ENCODE measurements at regions not wholly inside any gene's neighbourhood (a gene's known extent, or its start where the extent isn't known, plus 50 kb on each side); places are given as distances from the start of the nearest gene placed in this dataset.

DNA sequence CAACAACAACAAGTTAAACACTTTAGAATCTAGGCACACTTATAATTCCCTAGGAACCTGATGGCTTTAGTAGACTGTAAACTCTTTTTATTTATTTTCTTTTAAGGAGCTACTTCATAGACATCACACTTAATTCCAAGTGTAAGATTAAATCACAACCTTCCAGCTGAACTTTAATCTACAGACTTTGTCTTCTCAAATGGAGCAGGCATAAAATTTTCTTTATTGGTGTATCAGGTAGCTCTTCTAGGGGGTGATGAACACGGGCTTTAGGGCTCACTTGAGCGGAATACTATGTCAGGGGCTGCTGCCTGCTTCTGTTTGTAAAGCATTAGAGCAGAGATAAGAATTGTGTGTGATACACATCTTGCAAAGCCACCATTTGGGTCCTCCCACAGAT lies 525.8 kb upstream of the FAT3 start:
- no peak overlapping the region for H3K4me3 Mint-ChIP-seq
- H3K4me1 Mint-ChIP-seq (ENCODE audit: low read depth): no peaks in the 10 kb centered on the region
- no peaks in the 10 kb centered on the region for H3K36me3 Mint-ChIP-seq (ENCODE audit: insufficient read depth)
- ATAC-seq: no peak
- H3K9me3 Mint-ChIP-seq: peaks cover 6% of the 10 kb centered on the region
- H3K27me3 Mint-ChIP-seq (ENCODE audit: low read depth): no peaks in the 10 kb centered on the region
- no peak for DNase-seq

DNA sequence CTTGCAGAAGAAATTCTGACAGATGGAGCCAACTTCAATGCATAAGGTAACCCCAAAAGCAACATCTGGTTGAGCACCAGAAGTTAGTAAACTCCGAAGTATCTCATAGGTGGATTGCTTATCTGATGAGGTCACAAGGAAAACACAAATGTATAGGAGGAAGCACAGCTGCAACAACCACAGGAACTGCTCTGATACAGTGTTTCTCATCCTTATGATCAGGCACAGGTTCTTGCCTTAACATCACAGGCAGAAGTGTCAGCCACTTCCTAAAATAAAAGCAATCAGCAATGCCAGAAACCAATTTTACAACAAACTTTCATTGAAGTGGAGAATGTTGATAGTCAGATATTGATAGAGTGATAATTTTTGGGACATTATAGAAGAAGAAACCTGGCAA lies 530.3 kb upstream of the FAT3 start:
- ATAC-seq (no peak), DNase-seq (no peak)
- H3K4me3 Mint-ChIP-seq: no peak overlapping the region
- no peaks in the 10 kb centered on the region for H3K36me3 Mint-ChIP-seq (ENCODE audit: insufficient read depth)
- H3K4me1 Mint-ChIP-seq (ENCODE audit: low read depth): no peaks in the 10 kb centered on the region
- peaks cover 7% of the 10 kb centered on the region for H3K9me3 Mint-ChIP-seq
- H3K27me3 Mint-ChIP-seq (ENCODE audit: low read depth): no peaks in the 10 kb centered on the region

DNA sequence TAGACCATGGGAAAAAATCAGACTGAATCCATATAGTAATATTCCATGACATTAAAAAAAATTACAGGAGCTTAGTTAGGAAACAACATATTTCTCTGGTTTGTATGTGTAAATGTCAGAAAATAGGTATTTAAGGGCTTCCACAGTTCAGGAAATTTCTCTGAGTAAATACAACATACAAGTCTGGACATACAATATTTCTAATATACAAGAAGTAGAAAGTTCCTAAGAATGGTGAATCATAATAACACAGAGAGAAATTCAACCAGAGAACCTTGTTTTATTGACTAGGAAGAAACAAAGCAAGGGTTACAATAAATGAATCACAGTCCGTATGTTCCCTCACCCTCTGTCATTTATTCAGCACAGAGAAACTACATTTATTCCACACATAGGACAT lies 532.7 kb upstream of the FAT3 start:
- DNase-seq: no peak
- Mint-ChIP-seq H3K4me1 (ENCODE audit: low read depth) (no peaks in the 10 kb centered on the region), H3K9me3 (peaks cover 10% of the 10 kb centered on the region), H3K36me3 (ENCODE audit: insufficient read depth) (no peaks in the 10 kb centered on the region), H3K27me3 (ENCODE audit: low read depth) (no peaks in the 10 kb centered on the region), H3K4me3 (no peak overlapping the region)
- no peak for ATAC-seq

DNA sequence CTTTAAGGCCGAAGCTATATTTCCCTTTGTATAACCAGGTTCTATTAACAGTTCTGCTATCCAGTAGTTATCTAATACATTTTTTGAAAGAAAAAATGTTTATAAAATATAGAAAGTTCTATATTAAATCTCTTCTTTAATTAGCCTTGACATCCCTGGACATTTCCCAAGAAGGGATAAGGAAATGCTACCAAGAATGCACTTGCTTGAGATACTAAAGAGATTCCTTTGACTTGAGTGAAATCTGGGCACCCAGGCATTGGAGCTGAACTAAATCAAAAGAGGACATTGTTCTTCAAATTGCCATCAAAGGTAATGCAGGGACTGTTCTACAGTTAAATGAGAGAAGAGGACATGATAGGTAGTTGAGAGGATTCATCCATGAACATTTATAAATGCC lies 535.9 kb upstream of the FAT3 start:
- Mint-ChIP-seq H3K27me3 (ENCODE audit: low read depth) (no peaks in the 10 kb centered on the region), H3K4me3 (no peak overlapping the region), H3K4me1 (ENCODE audit: low read depth) (no peaks in the 10 kb centered on the region), H3K9me3 (peaks cover 8% of the 10 kb centered on the region), H3K36me3 (ENCODE audit: insufficient read depth) (no peaks in the 10 kb centered on the region)
- ATAC-seq (no peak), DNase-seq (no peak)

DNA sequence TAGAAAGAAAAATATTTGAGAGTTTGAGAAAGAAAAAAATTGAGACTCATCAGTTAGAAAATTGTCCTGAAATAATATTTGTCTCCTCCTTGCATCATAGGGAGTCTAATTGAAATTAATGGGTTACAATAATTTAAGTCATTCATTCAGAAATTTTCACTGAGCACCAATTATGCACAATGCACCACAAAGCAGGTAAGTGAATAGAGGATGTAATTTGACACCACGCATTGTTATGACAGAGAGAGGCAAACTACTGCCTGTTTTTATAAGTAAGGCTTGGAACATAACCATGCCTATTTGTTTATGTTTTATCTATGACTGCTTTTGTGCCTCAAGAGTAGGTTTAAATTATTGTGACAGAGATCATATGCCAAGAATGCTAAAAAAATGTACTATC lies 537.9 kb upstream of the FAT3 start:
- Mint-ChIP-seq H3K4me3 (no peak overlapping the region), H3K27me3 (ENCODE audit: low read depth) (no peaks in the 10 kb centered on the region), H3K4me1 (ENCODE audit: low read depth) (no peaks in the 10 kb centered on the region), H3K36me3 (ENCODE audit: insufficient read depth) (no peaks in the 10 kb centered on the region), H3K9me3 (peaks cover 8% of the 10 kb centered on the region)
- ATAC-seq (no peak), DNase-seq (no peak)

DNA sequence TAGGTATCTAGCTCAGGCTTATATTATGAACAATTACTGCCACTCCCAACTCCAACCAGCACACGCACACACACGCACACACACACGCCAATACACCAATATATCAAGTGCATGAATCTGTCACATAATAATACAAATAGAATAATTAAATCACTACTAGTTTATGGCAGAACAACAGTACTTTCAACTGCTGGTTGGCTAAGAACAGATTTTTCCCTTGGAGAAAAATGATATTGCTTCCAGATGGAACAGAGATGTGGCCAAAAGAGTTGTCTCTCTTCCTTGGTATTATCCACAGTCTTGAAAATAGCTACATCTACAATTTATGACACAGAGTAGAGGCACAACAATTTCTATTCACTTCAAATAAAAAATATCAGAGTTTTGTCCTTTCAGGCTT lies 538.3 kb upstream of the FAT3 start:
- Mint-ChIP-seq H3K9me3 (peaks cover 8% of the 10 kb centered on the region), H3K4me1 (ENCODE audit: low read depth) (no peaks in the 10 kb centered on the region), H3K36me3 (ENCODE audit: insufficient read depth) (no peaks in the 10 kb centered on the region), H3K4me3 (no peak overlapping the region), H3K27me3 (ENCODE audit: low read depth) (no peaks in the 10 kb centered on the region)
- no peak for DNase-seq
- ATAC-seq: no peak

DNA sequence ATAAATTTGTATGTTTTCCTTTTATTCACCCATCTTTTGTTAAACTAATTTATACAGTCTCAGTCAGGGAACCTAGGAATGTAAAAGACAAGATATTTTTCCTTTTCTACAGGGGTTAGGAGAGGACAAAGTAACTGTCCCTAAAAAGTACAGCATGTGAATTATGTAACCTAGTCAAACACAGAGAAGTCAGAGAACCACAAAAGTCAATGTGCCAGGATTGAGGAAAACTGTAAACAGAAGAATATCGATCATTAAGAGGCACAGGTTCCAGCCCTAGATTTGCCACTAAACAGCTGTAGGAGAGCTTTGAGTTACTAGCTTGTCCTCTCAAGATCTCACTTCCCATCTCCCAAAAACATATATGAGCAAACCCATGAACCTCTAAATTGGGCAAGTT lies 550.9 kb upstream of the FAT3 start:
- peaks cover 40% of the 10 kb centered on the region for H3K9me3 Mint-ChIP-seq
- no peak overlapping the region for H3K4me3 Mint-ChIP-seq
- ATAC-seq: no peak
- no peaks in the 10 kb centered on the region for H3K36me3 Mint-ChIP-seq (ENCODE audit: insufficient read depth)
- no peaks in the 10 kb centered on the region for H3K4me1 Mint-ChIP-seq (ENCODE audit: low read depth)
- DNase-seq: no peak
- no peaks in the 10 kb centered on the region for H3K27me3 Mint-ChIP-seq (ENCODE audit: low read depth)

DNA sequence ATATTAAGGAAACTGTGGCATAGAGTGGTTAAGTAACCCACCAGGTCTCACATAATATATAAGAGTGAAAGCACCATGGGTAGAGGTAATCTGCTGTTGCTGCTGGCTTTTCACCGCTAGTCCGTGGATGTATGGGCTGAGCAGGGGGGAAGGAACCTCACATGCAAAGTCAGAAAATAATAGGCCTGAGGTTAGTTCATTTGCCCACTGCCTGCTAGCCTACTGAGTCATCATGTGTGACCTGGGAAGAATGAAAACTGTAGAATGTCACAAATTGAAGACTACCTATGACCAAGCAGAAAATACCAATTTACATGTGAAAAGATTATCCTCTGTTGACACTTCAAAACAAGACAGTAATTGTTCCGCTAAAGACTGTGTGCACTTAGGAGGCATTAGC lies 560.1 kb upstream of the FAT3 start:
- H3K4me1 Mint-ChIP-seq (ENCODE audit: low read depth): no peaks in the 10 kb centered on the region
- H3K27me3 Mint-ChIP-seq (ENCODE audit: low read depth): no peaks in the 10 kb centered on the region
- DNase-seq (no peak), ATAC-seq (no peak)
- H3K4me3 Mint-ChIP-seq: no peak overlapping the region
- peaks cover 9% of the 10 kb centered on the region for H3K9me3 Mint-ChIP-seq
- no peaks in the 10 kb centered on the region for H3K36me3 Mint-ChIP-seq (ENCODE audit: insufficient read depth)

DNA sequence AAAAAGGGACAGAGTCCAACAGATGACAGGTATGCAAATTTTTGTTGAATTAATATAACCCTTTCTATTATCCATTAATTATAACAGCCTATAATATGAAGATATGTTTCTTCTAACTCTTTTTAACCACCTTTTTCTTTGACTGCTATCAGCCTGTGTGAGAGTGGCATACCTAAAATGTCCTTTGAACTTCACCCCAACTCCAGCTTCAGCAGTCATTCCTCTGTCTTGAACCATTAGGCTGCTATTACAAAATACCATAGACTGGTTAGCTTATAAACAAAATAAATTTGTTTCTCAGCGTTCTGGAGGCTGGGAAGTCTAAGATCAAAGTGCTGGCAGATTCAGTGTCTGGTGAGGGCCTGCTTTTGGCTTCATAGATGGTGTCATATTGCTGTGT lies 564.6 kb upstream of the FAT3 start:
- ATAC-seq: no peak
- Mint-ChIP-seq H3K27me3 (ENCODE audit: low read depth) (no peaks in the 10 kb centered on the region), H3K36me3 (ENCODE audit: insufficient read depth) (no peaks in the 10 kb centered on the region), H3K4me3 (no peak overlapping the region), H3K9me3 (no peaks in the 10 kb centered on the region), H3K4me1 (ENCODE audit: low read depth) (no peaks in the 10 kb centered on the region)
- DNase-seq: no peak

DNA sequence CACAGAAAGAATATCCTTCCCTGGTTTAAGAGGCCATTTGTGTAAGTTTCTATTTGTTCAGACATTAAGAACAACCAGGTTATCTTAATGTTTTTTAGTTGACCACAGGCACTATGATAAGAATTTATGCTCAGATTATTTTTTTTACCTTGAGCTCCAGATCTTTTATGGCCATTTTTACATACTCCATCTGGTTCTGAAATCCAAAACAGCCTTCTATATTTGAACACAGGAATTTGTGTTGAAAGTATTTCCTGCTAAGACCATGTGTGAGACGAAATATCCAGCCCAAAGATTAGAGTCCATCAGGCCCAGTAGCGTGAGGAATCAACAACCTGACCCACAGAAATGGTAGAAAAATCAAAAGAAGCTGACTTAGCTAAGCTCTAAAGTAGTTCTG lies 569.9 kb upstream of the FAT3 start:
- no peaks in the 10 kb centered on the region for H3K27me3 Mint-ChIP-seq (ENCODE audit: low read depth)
- H3K9me3 Mint-ChIP-seq: no peaks in the 10 kb centered on the region
- ATAC-seq (no peak), DNase-seq (no peak)
- no peaks in the 10 kb centered on the region for H3K4me1 Mint-ChIP-seq (ENCODE audit: low read depth)
- H3K36me3 Mint-ChIP-seq (ENCODE audit: insufficient read depth): no peaks in the 10 kb centered on the region
- H3K4me3 Mint-ChIP-seq: no peak overlapping the region

DNA sequence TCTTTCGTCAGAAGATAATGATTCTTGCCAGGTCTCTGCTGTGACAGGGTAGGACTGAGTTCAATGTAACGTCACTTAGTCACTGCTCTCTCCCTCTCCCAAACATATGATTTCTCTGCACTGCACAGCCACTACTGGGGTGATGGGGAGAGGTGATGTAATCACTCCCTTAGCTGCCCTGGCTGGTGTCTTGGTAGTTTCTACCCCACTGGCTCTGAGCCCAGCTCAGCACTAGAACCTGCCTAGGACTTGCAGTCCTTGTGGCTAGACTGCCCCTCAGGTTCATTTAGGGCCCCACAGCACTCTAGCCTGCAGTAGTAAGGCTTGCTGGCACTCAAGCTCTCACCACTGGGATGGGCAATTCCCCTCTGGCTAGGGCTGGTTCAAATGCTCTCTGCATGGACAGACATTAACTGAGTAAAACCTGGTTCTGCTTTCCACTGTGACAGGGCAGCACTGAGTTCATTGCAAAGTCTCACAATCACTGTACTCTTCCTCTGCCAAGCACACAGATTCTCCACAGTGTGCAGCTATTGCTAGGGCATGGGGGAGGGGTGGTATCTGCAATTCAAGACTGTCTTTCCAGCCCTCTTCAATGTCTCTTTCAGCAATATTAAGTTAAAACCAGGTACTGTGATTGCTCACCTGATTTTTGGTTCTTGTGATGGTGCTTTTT lies 571.4 kb upstream of the FAT3 start:
- H3K4me1 Mint-ChIP-seq (ENCODE audit: low read depth): no peaks in the 10 kb centered on the region

DNA sequence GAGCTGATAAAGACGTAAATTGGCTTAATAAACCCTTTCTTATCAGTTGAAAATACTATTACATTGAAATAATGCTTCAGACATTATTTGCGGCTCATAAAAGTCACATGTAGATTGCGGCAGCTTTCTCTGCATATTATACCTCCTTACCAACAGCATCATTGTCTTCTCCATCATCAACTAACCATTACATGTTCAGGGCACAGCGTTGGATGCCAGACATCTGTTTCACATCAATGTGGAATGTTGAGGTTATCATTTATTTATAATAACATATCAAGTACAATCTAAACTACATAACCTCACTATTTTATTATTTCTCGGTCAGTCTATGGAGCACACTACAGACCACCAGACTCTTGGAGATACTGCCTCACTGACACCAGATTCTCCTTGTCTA lies 573.8 kb upstream of the FAT3 start:
- Mint-ChIP-seq H3K9me3 (no peaks in the 10 kb centered on the region), H3K4me3 (no peak overlapping the region), H3K4me1 (ENCODE audit: low read depth) (no peaks in the 10 kb centered on the region), H3K27me3 (ENCODE audit: low read depth) (no peaks in the 10 kb centered on the region), H3K36me3 (ENCODE audit: insufficient read depth) (no peaks in the 10 kb centered on the region)
- DNase-seq (no peak), ATAC-seq (no peak)

More for the DNA sequence above, 571.4 kb upstream of the FAT3 start:
- no peak for DNase-seq
- no peaks in the 10 kb centered on the region for H3K36me3 Mint-ChIP-seq (ENCODE audit: insufficient read depth)
- no peaks in the 10 kb centered on the region for H3K27me3 Mint-ChIP-seq (ENCODE audit: low read depth)
- no peak overlapping the region for H3K4me3 Mint-ChIP-seq
- no peaks in the 10 kb centered on the region for H3K9me3 Mint-ChIP-seq
- ATAC-seq: no peak

DNA sequence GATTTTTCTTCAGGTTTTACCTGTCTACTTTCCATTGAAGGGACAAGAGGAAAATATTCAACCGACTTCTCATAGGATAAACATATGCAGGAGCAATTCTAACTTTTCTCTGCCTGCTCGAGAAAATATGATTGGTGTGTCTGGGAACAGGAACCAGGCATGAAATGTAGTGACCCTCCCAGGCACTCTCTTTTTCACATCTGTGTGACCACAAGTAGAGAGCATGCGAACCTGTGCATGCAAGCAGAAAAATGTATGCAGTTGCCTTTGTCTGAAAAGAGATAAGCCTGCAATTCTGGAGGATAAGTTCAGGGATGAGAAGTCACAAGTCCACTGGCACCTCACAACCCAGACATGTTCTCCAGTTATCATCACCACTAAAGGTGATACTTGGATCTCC lies 583.5 kb upstream of the FAT3 start:
- Mint-ChIP-seq H3K27me3 (ENCODE audit: low read depth) (no peaks in the 10 kb centered on the region), H3K4me1 (ENCODE audit: low read depth) (no peaks in the 10 kb centered on the region), H3K4me3 (no peak overlapping the region), H3K36me3 (ENCODE audit: insufficient read depth) (no peaks in the 10 kb centered on the region), H3K9me3 (peaks cover 11% of the 10 kb centered on the region)
- ATAC-seq: no peak
- no peak for DNase-seq

DNA sequence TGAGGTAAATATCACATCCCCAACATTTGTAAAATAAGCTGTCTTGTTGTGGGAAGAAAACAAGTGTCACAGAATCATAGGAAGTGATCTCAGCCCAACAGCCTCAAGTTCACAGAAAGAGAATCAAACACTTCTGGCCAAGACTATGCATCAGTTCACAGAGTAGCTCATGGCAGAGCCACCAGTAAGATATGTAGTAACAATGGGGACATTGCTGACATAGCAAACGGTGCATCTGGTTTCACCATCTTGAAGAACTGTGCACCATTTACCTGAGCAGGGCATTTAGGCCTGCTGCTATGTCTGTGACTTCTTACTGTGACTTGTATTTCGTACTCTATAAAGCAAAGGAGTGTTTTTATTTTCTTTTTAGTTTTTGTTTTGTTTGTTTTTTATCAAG lies 585.3 kb upstream of the FAT3 start:
- ATAC-seq: no peak
- DNase-seq: no peak
- no peak overlapping the region for H3K4me3 Mint-ChIP-seq

DNA sequence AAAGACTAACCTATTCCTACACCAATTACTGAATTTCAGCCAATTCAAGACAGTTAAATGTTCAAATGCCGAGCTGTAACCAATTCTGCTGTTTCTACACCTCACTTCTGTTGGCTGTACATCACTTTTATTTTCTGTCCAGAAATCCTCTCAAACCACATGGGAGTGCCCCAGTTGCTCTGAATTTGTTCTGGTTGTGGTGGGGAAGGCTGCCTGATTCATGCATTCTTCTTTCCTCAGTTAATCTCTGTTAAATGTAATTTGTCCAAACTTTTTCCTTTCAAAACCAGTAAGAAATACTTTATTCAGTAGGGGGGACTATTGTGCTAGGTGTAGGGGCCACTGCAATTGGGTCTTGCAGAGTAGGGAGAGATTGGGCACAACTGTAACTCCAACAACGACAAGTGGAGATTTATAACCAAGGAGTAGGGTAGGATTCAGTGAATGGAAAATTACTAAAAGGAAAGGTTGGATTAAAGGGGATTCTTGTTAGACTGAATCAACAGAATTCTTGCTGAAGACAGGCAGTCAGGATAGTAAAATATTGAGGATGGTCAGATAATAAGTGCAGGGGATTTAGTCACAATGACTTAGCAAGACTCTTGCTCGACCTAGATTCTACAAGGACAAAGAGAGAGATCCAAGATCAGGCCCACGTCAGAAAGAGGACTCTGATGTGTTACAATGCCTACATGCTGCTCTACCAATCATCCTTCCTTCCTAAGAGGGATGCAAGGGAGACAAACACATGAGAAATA lies 593.5 kb upstream of the FAT3 start:
- Mint-ChIP-seq H3K9me3 (peaks cover 10% of the 10 kb centered on the region), H3K36me3 (ENCODE audit: insufficient read depth) (no peaks in the 10 kb centered on the region), H3K4me1 (ENCODE audit: low read depth) (no peaks in the 10 kb centered on the region), H3K27me3 (ENCODE audit: low read depth) (no peaks in the 10 kb centered on the region), H3K4me3 (no peak overlapping the region)
- DNase-seq (no peak), ATAC-seq (no peak)

More for the DNA sequence above, 585.3 kb upstream of the FAT3 start:
- no peaks in the 10 kb centered on the region for H3K4me1 Mint-ChIP-seq (ENCODE audit: low read depth)
- no peaks in the 10 kb centered on the region for H3K36me3 Mint-ChIP-seq (ENCODE audit: insufficient read depth)
- no peaks in the 10 kb centered on the region for H3K27me3 Mint-ChIP-seq (ENCODE audit: low read depth)
- peaks cover 7% of the 10 kb centered on the region for H3K9me3 Mint-ChIP-seq

Data from activated T-cell treated with anti-CD3 and anti-CD28 coated beads, Interleukin-2, amount 50 U/mL, for 4 hours (primary cell).